GM23338 (cell line): ENCODE measurements at regions not wholly inside any gene's neighbourhood (a gene's known extent, or its start where the extent isn't known, plus 50 kb on each side); places are given as distances from the start of the nearest gene placed in this dataset.

Experiments used
- ATAC-seq: fragments of 200-7000 bp; cut with Tn5 transposase; 3 replicates; pipeline ENCODE4 v1.9.1; 2020
- DNase-seq: peaks from one replicate; pipeline ENCODE4 v3.0.0-alpha.2; 2015; ENCODE audit warnings: low spot score
- H2AFZ ChIP-seq: fragments of 200-600 bp; sonication (generic); 2 replicates; pipeline ENCODE4 v1.8.0; 2016; ENCODE audit warnings: antibody characterized with exemption, mild to moderate bottlenecking, moderate library complexity
- H3F3A ChIP-seq: fragments of 200-600 bp; sonication (generic); replicated peaks from 2 replicates; pipeline ENCODE4 v1.8.0; 2017; ENCODE audit warnings: antibody characterized with exemption, mixed run types, low read depth
- H3K27ac ChIP-seq: fragments of 200-600 bp; sonication (generic); 2 replicates; pipeline ENCODE4 v1.6.1; 2016; ENCODE audit warnings: low read depth
- H3K27me3 ChIP-seq: fragments of 200-600 bp; sonication (generic); 2 replicates; pipeline ENCODE4 v1.8.0; 2016; ENCODE audit warnings: mild to moderate bottlenecking, mixed run types, moderate library complexity; ENCODE audit not compliant: insufficient read depth
- H3K36me3 ChIP-seq: fragments of 200-600 bp; sonication (generic); 2 replicates; pipeline ENCODE4 v1.8.0; 2016; ENCODE audit warnings: mild to moderate bottlenecking; ENCODE audit not compliant: insufficient read depth
- H3K4me1 ChIP-seq: fragments of 200-600 bp; sonication (generic); 2 replicates; pipeline ENCODE4 v1.8.0; 2016; ENCODE audit warnings: mild to moderate bottlenecking, moderate library complexity; ENCODE audit not compliant: insufficient read depth
- H3K4me2 ChIP-seq: fragments of 200-600 bp; sonication (generic); 2 replicates; pipeline ENCODE4 v1.7.1; 2017; ENCODE audit warnings: mixed run types
- H3K4me3 ChIP-seq: fragments of 200-600 bp; sonication (generic); 2 replicates; pipeline ENCODE4 v1.6.1; 2016; ENCODE audit warnings: mixed run types
- H3K79me2 ChIP-seq: fragments of 200-600 bp; sonication (generic); replicated peaks from 2 replicates; pipeline ENCODE4 v1.8.0; 2017; ENCODE audit warnings: mild to moderate bottlenecking; ENCODE audit not compliant: insufficient read depth
- H3K9me2 ChIP-seq: fragments of 200-600 bp; sonication (generic); 2 replicates; pipeline ENCODE4 v1.8.0; 2017; ENCODE audit not compliant: insufficient read depth
- H4K20me1 ChIP-seq: fragments of 200-600 bp; sonication (generic); replicated peaks from 2 replicates; pipeline ENCODE4 v1.8.0; 2017; ENCODE audit warnings: mild to moderate bottlenecking; ENCODE audit not compliant: insufficient read depth
- H3K27ac Mint-ChIP-seq: 2 replicates; pipeline ENCODE4 v1.8.0; 2020; ENCODE audit warnings: inconsistent platforms, mild to moderate bottlenecking, moderate library complexity, mixed read lengths
- H3K27me3 Mint-ChIP-seq: 3 replicates; pipeline ENCODE4 v1.8.0; 2022; ENCODE audit warnings: low read depth, mild to moderate bottlenecking, moderate library complexity, mixed read lengths, inconsistent platforms; ENCODE audit not compliant: insufficient read depth, poor library complexity
- H3K36me3 Mint-ChIP-seq: 3 replicates; pipeline ENCODE4 v1.8.0; 2021; ENCODE audit warnings: low read depth, mild to moderate bottlenecking, inconsistent platforms, moderate library complexity, mixed read lengths
- H3K4me1 Mint-ChIP-seq: 3 replicates; pipeline ENCODE4 v1.8.0; 2020; ENCODE audit warnings: mild to moderate bottlenecking, inconsistent platforms, mixed read lengths
- H3K4me3 Mint-ChIP-seq: 3 replicates; pipeline ENCODE4 v1.8.0; 2021; ENCODE audit warnings: moderate library complexity, mild to moderate bottlenecking, inconsistent platforms, mixed read lengths
- H3K9me3 Mint-ChIP-seq: 3 replicates; pipeline ENCODE4 v1.8.0; 2020; ENCODE audit warnings: moderate library complexity, mild to moderate bottlenecking, inconsistent platforms, mixed read lengths
- CREB1 ChIP-seq: fragments of 250-450 bp; sonication (Bioruptor Pico); IDR thresholded peaks from 2 replicates; pipeline ENCODE4 v1.5.0; 2020; ENCODE audit warnings: low read depth, mild to moderate bottlenecking, moderate library complexity
- CTCF ChIP-seq, 2 experiments: fragments of 200-600 bp in 1 of 2; sonication (generic) in 1 of 2; conservative IDR thresholded peaks; 2 replicates each; pipeline versions ENCODE4 v1.5.1 to v1.6.1; 2016 to 2017; ENCODE audit warnings: antibody characterized with exemption in 2 of 2, low read depth in 2 of 2, mild to moderate bottlenecking in 2 of 2, moderate library complexity in 1 of 2
- ETS1 ChIP-seq: IDR thresholded peaks from 2 replicates; pipeline ENCODE4 v1.6.1; 2016; ENCODE audit warnings: antibody characterized with exemption
- EZH2 ChIP-seq: fragments of 200-600 bp; sonication (generic); IDR thresholded peaks from one replicate; pipeline ENCODE4 v1.8.0; 2017; ENCODE audit warnings: antibody characterized with exemption, mild to moderate bottlenecking, low read depth; ENCODE audit not compliant: unreplicated experiment
- EZH2phosphoT487 ChIP-seq: fragments of 200-600 bp; sonication (generic); IDR thresholded peaks from one replicate; pipeline ENCODE4 v1.8.1; 2018; ENCODE audit warnings: antibody characterized with exemption; ENCODE audit not compliant: unreplicated experiment
- JUNB ChIP-seq: IDR thresholded peaks from one replicate; pipeline ENCODE4 v1.6.1; 2016; ENCODE audit warnings: antibody characterized with exemption; ENCODE audit not compliant: unreplicated experiment
- NANOG ChIP-seq: IDR thresholded peaks from 2 replicates; pipeline ENCODE4 v1.6.1; 2016; ENCODE audit warnings: antibody characterized with exemption, borderline replicate concordance
- POLR2AphosphoS5 ChIP-seq: IDR thresholded peaks from 2 replicates; pipeline ENCODE4 v1.6.1; 2016; ENCODE audit warnings: antibody characterized with exemption, low read depth
- REST ChIP-seq: IDR thresholded peaks from one replicate; pipeline ENCODE4 v1.6.1; 2018; ENCODE audit warnings: antibody characterized with exemption; ENCODE audit not compliant: unreplicated experiment
- STAT1 ChIP-seq: IDR thresholded peaks from one replicate; pipeline ENCODE4 v1.6.1; 2016; ENCODE audit warnings: antibody characterized with exemption; ENCODE audit not compliant: unreplicated experiment
- ZNF114 ChIP-seq: fragments of 250-450 bp; sonication (Bioruptor Pico); IDR thresholded peaks from 2 replicates; pipeline ENCODE4 v1.5.0; 2020; ENCODE audit warnings: mild to moderate bottlenecking, moderate library complexity
- ZNF331 ChIP-seq: fragments of 250-450 bp; sonication (Bioruptor Pico); IDR thresholded peaks from 2 replicates; pipeline ENCODE4 v1.5.0; 2020; ENCODE audit warnings: low read depth, mild to moderate bottlenecking, moderate library complexity
- ZNF462 ChIP-seq: fragments of 250-450 bp; sonication (Bioruptor Pico); IDR thresholded peaks from 2 replicates; pipeline ENCODE4 v1.5.0; 2020; ENCODE audit warnings: mild to moderate bottlenecking, moderate library complexity

- H4K20me1 ChIP-seq = no peaks in the 10 kb centered on the region
- H3K27ac ChIP-seq = no peak overlapping the region
- no peaks in the 10 kb centered on the region for H3K36me3 ChIP-seq
- H3K9me3 Mint-ChIP-seq = no peaks in the 10 kb centered on the region
- H3K27me3 ChIP-seq = no peaks in the 10 kb centered on the region
- no peaks in the 10 kb centered on the region for H3K27me3 Mint-ChIP-seq
- no peaks in the 10 kb centered on the region for H3F3A ChIP-seq
- no peak overlapping the region for H3K4me3 ChIP-seq
- H3K4me1 ChIP-seq = no peaks in the 10 kb centered on the region
- no peaks in the 10 kb centered on the region for H3K79me2 ChIP-seq
- no peaks in the 10 kb centered on the region; the same call in 1 of the 2 replicates for H3K9me2 ChIP-seq
- H3K36me3 Mint-ChIP-seq = no peaks in the 10 kb centered on the region
- H3K27ac Mint-ChIP-seq = no peak overlapping the region
- no peak for TF ChIP-seq NANOG
- TF ChIP-seq ZNF114 = no peak
- TF ChIP-seq JUNB = no peak
- no peak for TF ChIP-seq CREB1
- no peak for TF ChIP-seq STAT1
- no peak for TF ChIP-seq EZH2phosphoT487
- TF ChIP-seq ZNF331 = no peak
- TF ChIP-seq REST = no peak
- TF ChIP-seq CTCF (conservative IDR thresholded peaks at IDR 0.05; ENCODE audit: low read depth in 2 of 2) = no peak
- no peak for TF ChIP-seq POLR2AphosphoS5
- no peak for TF ChIP-seq EZH2
- no peak for TF ChIP-seq ZNF462 (CRISPR knock-in tag)
- no peak for TF ChIP-seq ETS1
- DNase-seq = no peak
- H3K4me3 Mint-ChIP-seq = no peak overlapping the region
- H3K4me2 ChIP-seq = no peak overlapping the region
- H2AFZ ChIP-seq = no peak overlapping the region
- no peaks in the 10 kb centered on the region for H3K4me1 Mint-ChIP-seq
- ATAC-seq = no peak
These were observed 85.3 kb downstream of the KCTD12 start for GRCh38 chr13:76800943-76801342.
